NCI-H460 (cell line): ENCODE measurements at regions not wholly inside any gene's neighbourhood (a gene's known extent, or its start where the extent isn't known, plus 50 kb on each side); places are given as distances from the start of the nearest gene placed in this dataset.

Source experiments
- DNase-seq: peaks from one replicate; pipeline ENCODE4 v3.0.0-alpha.2; 2016; ENCODE audit warnings: low read depth; ENCODE audit errors: extremely low read depth

GRCh38 chr10:31647861-31648260, 280.8 kb downstream of the ARHGAP12 start:
- DNase-seq = no peak

- DNase-seq = no peak
Measured at GRCh38 chr10:31646519-31646918, 282.1 kb downstream of the ARHGAP12 start.

DNA sequence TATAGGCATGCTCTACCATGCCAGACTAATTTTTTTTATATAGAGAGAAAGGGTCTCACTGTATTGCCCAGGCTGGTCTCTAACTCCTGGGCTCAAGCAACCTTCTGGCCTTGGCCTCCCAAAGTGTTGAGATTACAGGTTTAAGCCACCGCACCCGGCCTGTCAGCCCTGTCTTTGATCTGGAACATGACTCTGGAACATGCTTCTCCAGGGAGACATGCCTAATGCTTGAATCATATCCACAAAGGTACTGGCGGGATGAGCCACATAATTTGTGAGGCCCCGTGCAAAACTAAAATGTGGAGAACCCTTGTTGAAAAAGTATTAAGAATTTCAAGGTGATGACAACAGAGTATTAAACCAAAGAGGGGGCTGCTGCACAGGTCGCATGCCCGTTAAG, 282.8 kb downstream of the ARHGAP12 start:
- DNase-seq = no peak

GRCh38 chr10:31644931-31645633, 283.5 kb downstream of the ARHGAP12 start:
- no peak for DNase-seq

DNA sequence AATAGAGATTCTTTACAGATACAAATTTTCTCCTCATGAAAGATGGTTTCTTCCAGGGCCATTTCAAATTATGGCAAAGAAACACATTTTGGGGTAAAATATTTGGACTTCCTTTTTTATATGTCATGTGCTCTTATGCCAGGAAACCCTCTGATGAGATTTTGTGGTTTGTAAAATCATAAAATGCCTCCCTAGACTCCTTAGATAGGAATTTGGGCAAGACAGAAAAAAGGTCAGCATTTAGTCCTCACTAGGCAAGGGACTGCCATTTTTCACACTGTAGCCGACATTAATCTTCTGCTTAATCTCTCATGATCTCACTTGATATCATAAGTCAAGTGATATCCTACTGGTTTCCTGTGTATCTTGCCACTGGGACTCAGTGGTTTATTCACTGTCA, 286.4 kb downstream of the ARHGAP12 start:
- DNase-seq = no peak

- no peak for DNase-seq
Measured at GRCh38 chr10:31635415-31636065, 293.1 kb downstream of the ARHGAP12 start.

DNA sequence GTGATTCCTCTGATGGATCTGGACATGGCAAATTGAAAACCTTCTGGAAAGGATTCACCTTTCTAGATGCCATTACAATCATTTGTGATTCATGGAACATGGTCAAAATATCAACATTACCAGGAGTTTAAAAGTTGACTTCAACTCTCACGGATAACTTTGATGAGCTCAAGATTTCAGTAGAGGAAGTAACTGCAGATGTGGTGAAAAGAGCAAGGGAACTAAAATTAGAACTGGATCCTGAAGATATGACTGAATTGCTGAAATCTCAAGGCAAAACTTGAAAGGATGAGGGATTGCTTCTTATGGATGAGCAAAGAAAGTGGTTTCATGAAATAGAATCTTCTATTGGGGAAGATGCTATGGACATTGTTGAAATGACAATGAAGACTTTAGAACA, 293.6 kb downstream of the ARHGAP12 start:
- no peak for DNase-seq

DNA sequence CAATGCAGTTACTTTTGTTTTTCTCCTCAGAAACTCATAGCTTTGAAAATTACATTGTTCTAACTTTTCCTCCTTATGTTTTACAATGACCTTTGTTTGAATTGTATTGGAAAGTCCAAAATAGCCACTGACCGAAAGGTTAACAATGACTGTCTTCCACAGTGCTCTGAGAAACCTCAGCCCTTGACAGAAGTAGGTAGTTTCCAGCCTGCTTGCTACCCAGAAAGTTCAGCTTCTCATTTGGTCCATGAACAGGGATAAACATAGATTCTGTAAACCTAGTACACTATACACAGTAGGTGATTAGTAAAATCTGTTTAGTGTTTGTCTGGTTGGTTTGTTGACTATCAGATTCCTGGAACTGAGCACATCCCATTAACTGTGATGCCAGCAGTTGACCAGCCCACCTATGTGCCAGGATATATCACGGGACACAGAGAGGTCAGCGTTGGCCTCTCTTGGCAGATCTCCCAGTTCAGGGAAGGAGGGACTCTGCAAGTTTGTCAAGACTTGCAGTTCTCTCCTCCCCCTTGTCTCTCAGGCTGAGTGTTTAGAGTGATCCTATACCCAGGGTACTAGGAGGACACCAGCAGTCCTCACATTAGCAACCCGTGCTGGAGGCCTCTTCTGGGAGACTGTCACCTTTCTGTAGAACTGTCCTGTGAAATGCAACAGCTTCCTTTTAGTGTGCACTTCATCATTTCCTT, 297.6 kb downstream of the ARHGAP12 start:
- DNase-seq = no peak

DNA sequence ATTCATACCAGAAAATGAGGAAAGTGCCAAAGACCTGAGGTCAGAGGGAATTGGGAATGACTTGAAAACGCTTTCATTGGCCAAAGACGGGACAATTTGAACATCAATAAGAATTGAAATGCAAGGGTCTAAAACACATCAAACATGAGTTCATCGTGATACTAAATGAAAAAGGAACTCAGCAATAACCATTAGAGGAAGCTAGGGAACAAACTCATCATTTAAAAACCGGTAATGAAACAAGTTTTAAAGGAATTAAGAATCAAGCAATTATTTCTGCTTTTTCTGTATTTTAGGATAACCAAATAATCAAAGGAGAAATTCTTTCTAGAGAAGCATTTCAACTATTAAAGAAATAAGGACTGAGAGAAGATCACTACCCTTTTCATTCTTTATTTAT, 303.1 kb downstream of the ARHGAP12 start:
- no peak for DNase-seq

- no peak for DNase-seq
Measured at GRCh38 chr10:31624611-31625010, 304.0 kb downstream of the ARHGAP12 start.

GRCh38 chr10:31623947-31624346, 304.7 kb downstream of the ARHGAP12 start:
- no peak for DNase-seq

GRCh38 chr10:31623466-31623865, 304.4 kb downstream of the ZEB1 start:
- DNase-seq = no peak

- DNase-seq = no peak
Measured at GRCh38 chr10:31622978-31623377, 304.0 kb downstream of the ZEB1 start.

DNA sequence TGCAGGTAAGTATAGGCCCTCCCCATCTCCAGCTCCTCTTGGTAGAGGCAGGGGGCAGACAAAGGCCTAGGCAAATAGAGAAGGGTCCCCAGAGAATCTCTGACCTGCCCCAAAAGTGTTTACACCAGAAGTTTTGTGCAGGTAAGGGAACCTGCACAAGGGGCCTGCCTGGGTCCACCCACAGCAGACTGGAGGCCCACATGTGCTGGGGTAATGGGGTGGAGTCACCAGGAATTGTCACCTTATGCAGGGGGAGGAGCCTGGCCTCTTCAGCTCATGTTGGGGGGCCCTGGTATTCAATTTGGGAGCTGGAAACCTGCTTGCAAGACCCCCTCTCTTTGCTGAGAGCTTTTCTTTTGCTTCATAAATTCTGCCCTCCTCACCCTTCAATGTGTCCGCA, 302.7 kb downstream of the ZEB1 start:
- no peak for DNase-seq

GRCh38 chr10:31620226-31621151, 301.5 kb downstream of the ZEB1 start:
- DNase-seq = no peak

- no peak for DNase-seq
Measured at GRCh38 chr10:31619531-31620061, 300.6 kb downstream of the ZEB1 start.

DNA sequence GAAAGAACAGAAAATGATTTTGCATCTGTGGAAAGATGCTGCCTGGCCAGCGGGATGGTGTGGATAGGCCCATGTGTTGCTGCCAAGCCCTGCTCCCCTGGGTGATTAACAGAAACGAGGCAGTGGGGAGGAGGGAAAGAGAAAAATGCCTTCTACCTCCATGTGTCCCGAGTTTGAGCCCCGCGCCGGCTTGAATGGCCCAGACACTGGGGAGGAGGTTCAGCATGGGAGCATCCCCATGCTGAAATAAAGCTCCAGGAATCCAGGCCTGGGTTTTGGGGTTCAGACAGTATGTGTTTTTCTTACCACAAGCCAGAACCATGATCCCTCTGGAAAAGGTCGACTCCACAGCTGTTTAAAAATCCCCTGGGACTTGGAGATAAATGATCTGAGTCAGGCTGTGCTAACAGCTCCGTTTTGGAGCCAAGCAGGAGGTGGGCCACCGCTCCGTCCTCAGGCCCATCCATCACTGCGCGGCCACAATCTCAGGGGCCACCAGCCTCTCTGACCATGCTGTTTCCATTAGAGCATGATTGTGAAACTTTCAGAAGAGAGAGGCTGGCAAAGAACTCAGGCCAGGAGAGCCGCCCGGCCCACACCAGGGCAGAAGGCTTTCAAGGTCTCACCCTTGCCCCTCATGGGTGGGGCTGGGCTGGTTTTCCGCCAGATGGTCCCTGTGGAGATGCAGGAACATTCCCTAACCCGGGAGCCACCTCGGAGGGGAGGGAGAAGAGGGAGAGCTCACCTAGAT, 299.7 kb downstream of the ZEB1 start:
- DNase-seq = no peak

DNA sequence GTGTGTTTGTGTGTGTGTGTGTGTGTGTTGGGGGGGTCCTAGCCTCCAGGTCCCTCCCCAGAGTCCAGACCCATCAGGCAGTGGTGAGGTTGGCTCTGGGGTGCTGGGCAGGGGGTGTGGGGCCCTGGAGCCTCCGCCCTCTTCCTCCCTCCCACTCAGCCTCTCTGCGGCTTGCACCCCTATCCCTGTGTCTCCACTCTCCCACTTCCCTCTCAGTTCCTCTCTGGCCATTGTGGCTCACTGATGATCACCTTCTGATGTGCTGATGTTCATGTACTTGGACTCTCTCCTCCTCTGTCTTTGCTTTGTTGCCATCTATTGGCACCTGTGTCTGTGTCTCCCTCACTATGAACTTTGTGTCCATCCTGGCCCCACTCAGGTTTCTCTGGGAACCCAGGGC, 298.7 kb downstream of the ZEB1 start:
- no peak for DNase-seq

DNA sequence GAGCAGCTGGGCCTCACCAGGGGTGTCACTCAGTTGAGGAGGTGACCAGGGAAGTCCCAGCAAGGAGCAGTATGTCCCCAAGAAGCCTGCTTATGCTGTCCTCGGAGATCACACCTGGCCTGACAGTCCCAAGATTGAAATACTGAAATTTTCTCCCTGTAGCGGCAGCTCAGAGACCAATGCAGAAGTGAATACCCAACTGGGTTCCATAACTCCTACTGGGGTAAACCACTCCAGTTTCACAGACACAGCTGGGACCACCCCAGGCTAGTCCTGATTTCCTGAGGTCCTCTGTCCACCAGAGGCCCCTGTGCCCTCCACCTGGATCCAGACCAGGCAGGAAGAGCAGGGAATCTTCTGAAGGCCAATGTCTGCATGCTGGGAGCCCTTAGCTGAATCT, 298.1 kb downstream of the ZEB1 start:
- DNase-seq = no peak

- no peak for DNase-seq
Measured at GRCh38 chr10:31615129-31615528, 296.1 kb downstream of the ZEB1 start.
